GM18511 (cell line): ENCODE measurements at regions not wholly inside any gene's neighbourhood (a gene's known extent, or its start where the extent isn't known, plus 50 kb on each side); places are given as distances from the start of the nearest gene placed in this dataset.
"Not testable (repeated sequence)": the region's sequence is repeated elsewhere in the genome, so short reads cannot be mapped to it uniquely, and the experiment has no call there.

Source experiments
- ATAC-seq: cut with Tn5 transposase; IDR thresholded peaks from one replicate; pipeline ENCODE4 v1.9.1; 2021; ENCODE audit warnings: mild to moderate bottlenecking, moderate library complexity; ENCODE audit not compliant: unreplicated experiment

GRCh38 chr2:8554296-8554806 is 127.5 kb upstream of the ID2 start:
- no peak for ATAC-seq

GRCh38 chr2:8555543-8555942 is 126.3 kb upstream of the ID2 start:
- ATAC-seq = no peak

- no peak for ATAC-seq
Measured at GRCh38 chr2:8558096-8558495, 123.8 kb upstream of the ID2 start.

GRCh38 chr2:8558956-8559355 is 122.9 kb upstream of the ID2 start:
- no peak for ATAC-seq

- ATAC-seq = no peak
Measured at GRCh38 chr2:8559805-8560204, 122.1 kb upstream of the ID2 start.

GRCh38 chr2:8561692-8562091 is 120.2 kb upstream of the ID2 start:
- not testable (repeated sequence) for ATAC-seq

- no peak for ATAC-seq
Measured at GRCh38 chr2:8563814-8564474, 117.9 kb upstream of the ID2 start.

- no peak for ATAC-seq
Measured at GRCh38 chr2:8564475-8564874, 117.4 kb upstream of the ID2 start.

- ATAC-seq = no peak
Measured at GRCh38 chr2:8565399-8566154, 116.3 kb upstream of the ID2 start.

GRCh38 chr2:8566155-8566670 is 115.6 kb upstream of the ID2 start:
- ATAC-seq = no peak

- no peak for ATAC-seq
Measured at GRCh38 chr2:8566774-8567468, 114.9 kb upstream of the ID2 start.

- no peak for ATAC-seq
Measured at GRCh38 chr2:8567469-8568260, 114.2 kb upstream of the ID2 start.

- ATAC-seq = no peak
Measured at GRCh38 chr2:8568543-8569302, 113.1 kb upstream of the ID2 start.

GRCh38 chr2:8569332-8569930 is 112.4 kb upstream of the ID2 start:
- no peak for ATAC-seq

- no peak for ATAC-seq
Measured at GRCh38 chr2:8570637-8571036, 111.2 kb upstream of the ID2 start.

GRCh38 chr2:8571301-8571791 is 110.5 kb upstream of the ID2 start:
- ATAC-seq = no peak

GRCh38 chr2:8571792-8572499 is 109.9 kb upstream of the ID2 start:
- no peak for ATAC-seq

GRCh38 chr2:8572712-8573233 is 109.1 kb upstream of the ID2 start:
- ATAC-seq = no peak
